ENCODE measurements at regions not wholly inside any gene's neighbourhood (a gene's known extent, or its start where the extent isn't known, plus 50 kb on each side); places are given as distances from the start of the nearest gene placed in this dataset.
"Not testable (repeated sequence)": the region's sequence is repeated elsewhere in the genome, so short reads cannot be mapped to it uniquely, and the experiment has no call there.

DNA sequence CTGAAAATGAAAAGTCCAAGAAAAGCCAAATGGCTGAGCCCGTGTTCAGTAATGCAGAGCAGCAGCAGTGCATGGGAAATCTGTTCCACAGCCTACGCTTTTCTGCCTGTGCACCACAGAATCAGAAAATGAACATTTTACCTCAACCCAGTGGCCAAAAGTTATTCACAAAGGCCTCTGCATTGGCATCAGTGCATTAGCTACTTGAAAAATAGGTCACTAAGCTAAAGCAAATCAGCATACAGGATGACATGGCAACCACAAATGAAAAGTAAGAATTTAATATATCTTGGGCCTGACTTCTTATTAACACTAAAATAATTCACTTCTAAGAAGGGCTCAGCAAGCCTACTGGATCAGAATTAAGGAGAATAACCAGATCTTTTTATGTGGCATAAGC, 1145.3 kb upstream of the CHAC2 start:
- Mint-ChIP-seq H3K9me3 (peaks cover 7% of the 10 kb centered on the region), H3K4me1 (ENCODE audit: low read depth in 2 of 2) (no peaks in the 10 kb centered on the region), H3K36me3 (no peaks in the 10 kb centered on the region)

DNA sequence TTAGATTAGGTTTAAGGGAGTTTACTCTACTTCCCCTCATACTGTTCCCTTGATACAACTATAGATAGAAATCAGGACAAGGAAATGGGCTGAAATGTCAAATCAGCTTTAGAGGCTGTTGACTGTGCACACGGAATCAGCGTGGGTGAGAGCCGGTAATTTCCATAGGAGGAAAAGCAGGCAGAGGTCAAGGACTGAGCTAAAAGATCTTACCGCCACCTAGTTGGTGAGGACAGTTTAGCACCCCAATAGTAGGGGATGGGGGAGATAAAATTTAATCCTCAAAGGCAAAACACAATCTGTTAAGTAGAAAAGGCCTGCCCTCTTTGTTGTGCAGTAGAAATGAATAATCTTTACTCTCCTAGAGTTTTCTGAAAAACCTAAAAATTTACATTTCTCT, 1154.5 kb upstream of the CHAC2 start:
- no peaks in the 10 kb centered on the region for H3K4me1 Mint-ChIP-seq (ENCODE audit: low read depth in 2 of 2)
- H3K27ac Mint-ChIP-seq, result no peak overlapping the region
- H3K27me3 Mint-ChIP-seq, result no peaks in the 10 kb centered on the region
- no peak for DNase-seq (ENCODE audit: low spot score)
- peaks cover 6% of the 10 kb centered on the region for H3K9me3 Mint-ChIP-seq
- no peaks in the 10 kb centered on the region for H3K36me3 Mint-ChIP-seq
- H3K4me3 Mint-ChIP-seq, result no peak overlapping the region
- ATAC-seq, result no peak

More for the DNA sequence above, 1145.3 kb upstream of the CHAC2 start:
- DNase-seq (ENCODE audit: low spot score) (no peak), ATAC-seq (no peak)
- H3K4me3 Mint-ChIP-seq, result no peak overlapping the region
- H3K27ac Mint-ChIP-seq, result no peak overlapping the region
- H3K27me3 Mint-ChIP-seq, result no peaks in the 10 kb centered on the region

DNA sequence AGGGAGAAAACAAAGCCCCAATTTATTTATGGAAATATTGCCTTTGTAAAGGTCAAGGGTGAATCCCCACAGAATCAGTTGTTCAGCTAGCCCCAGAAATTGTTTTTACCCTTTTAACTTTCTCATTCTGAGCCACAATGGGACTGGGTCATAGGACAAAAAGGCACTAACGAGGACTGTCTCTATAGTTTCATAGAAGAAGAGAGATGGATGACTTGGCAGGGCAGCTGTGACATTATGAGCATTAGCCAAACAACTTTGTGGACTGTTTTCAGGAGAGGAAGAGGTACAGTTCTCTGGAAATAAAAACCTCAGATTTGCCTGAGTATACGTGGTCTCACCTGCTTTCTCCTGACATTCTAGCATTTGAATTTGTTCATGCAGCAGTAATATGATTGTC, 1155.8 kb upstream of the CHAC2 start:
- ATAC-seq (no peak), DNase-seq (ENCODE audit: low spot score) (no peak)
- Mint-ChIP-seq H3K4me3 (no peak overlapping the region), H3K4me1 (ENCODE audit: low read depth in 2 of 2) (no peaks in the 10 kb centered on the region), H3K9me3 (no peaks in the 10 kb centered on the region), H3K36me3 (no peaks in the 10 kb centered on the region), H3K27me3 (no peaks in the 10 kb centered on the region), H3K27ac (no peak overlapping the region)

DNA sequence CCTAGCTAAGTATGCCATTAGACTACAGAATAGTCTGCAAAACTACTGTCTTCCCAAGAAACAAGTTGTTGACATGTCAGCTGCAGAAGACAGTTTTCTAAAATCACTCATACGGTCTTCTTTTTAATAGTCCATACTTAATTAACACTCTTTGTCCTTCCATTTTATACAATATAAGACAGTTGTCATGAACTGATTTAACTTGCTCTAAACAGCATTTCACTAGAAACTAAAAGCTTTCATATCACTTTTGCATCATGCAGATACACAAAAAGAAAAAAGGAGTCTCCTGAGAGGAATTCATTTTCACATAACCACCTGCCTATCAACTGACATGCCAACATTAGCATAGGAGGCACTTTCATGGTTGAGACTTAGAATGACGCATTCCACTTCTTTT, 1159.6 kb upstream of the CHAC2 start:
- Mint-ChIP-seq H3K36me3 (no peaks in the 10 kb centered on the region), H3K27ac (no peak overlapping the region), H3K9me3 (peaks cover 3% of the 10 kb centered on the region), H3K4me3 (no peak overlapping the region), H3K4me1 (ENCODE audit: low read depth in 2 of 2) (no peaks in the 10 kb centered on the region), H3K27me3 (no peaks in the 10 kb centered on the region)
- no peak for ATAC-seq
- DNase-seq (ENCODE audit: low spot score), result no peak

DNA sequence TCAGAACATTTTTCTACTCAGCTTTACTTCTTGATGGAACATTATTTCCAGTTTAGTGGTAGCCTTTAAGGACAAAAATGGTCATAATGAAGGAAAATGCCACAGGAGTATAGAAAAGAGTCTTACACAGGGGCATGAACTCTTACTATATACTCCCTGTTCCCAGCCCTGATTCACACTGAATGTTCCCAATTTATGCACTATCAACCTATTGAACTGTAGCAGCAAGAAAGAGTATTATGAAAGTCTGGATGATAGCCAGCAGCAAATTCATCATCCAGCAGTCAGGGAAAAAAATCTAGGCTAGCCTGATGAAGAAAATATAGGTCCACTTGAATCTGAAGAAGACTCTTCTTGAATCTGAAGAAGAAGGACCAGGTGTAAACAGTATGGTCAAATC, 1170.3 kb upstream of the CHAC2 start:
- no peak for ATAC-seq
- no peak for DNase-seq (ENCODE audit: low spot score)
- Mint-ChIP-seq H3K4me1 (ENCODE audit: low read depth in 2 of 2) (no peaks in the 10 kb centered on the region), H3K4me3 (no peak overlapping the region), H3K27me3 (no peaks in the 10 kb centered on the region), H3K36me3 (no peaks in the 10 kb centered on the region), H3K9me3 (peaks cover 3% of the 10 kb centered on the region), H3K27ac (no peak overlapping the region)

DNA sequence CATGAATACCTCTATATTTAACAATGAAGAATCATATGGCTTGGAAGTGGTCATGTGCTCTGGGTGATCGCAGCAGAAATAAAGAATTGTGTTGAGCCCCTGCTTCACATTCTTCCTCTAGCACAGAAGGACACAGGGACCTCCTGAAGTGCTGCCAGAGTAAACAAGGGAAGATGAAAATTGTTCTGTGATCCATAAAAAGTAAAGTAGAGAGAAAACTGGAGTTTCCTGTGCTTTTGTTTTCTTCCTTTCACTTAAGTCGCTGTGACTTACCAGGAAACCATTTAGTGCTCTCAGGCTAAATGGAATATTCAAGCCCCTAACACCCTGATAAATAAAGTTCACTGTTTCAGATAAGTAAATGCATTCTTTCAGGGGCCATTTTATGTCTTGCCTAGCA, 1173.6 kb upstream of the CHAC2 start:
- Mint-ChIP-seq H3K4me1 (ENCODE audit: low read depth in 2 of 2) (no peaks in the 10 kb centered on the region), H3K36me3 (peaks cover 13% of the 10 kb centered on the region), H3K9me3 (peaks cover 8% of the 10 kb centered on the region), H3K27me3 (no peaks in the 10 kb centered on the region), H3K27ac (no peak overlapping the region), H3K4me3 (no peak overlapping the region)
- no peak for DNase-seq (ENCODE audit: low spot score)
- no peak for ATAC-seq

DNA sequence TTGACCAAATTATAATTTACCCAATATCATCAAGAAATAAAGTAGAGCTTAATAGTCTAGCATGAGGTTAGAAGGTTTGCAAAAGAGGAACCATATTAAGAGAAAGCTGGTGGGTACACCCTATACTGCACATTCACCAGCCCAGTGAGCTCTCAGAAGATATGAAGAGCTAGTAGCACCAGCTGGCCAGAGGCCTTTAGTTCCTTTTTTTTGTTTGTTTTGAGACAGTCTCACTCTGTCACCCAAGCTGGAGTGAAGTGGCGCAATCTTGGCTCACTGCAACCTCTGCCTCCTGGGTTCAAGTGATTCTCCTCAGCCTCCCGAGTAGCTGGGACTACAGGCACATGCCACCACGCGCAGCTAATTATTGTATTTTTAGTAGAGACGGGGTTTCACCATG, 1183.5 kb upstream of the CHAC2 start:
- ATAC-seq; H3K27ac Mint-ChIP-seq; H3K27me3 Mint-ChIP-seq; H3K4me1 Mint-ChIP-seq (ENCODE audit: low read depth in 2 of 2); DNase-seq (ENCODE audit: low spot score); H3K4me3 Mint-ChIP-seq; H3K36me3 Mint-ChIP-seq: not testable (repeated sequence)
- peaks cover 18% of the 10 kb centered on the region for H3K9me3 Mint-ChIP-seq

DNA sequence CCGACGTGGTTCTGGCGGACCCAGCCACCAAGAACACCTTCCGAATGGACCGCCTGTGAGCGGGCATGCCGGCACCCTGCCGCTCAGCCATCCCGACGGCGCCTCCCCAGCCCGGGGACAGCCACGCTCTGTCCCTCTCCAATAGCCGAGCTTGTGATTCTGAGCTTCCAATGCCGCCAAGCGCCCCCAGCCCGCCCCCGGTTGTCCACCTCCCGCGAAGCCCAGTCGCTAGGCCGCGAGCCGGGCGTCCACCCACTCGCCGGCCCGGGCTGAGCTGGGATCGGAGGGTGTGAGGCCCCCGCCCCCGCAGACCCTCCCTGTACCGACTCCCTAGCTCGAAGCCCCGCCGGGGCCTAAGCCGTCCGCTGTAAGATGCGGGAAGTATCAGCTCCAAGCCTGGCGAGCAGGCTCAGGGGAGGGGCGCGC, 1195.1 kb upstream of the CHAC2 start:
- Mint-ChIP-seq H3K27ac (no peak overlapping the region), H3K27me3 (no peaks in the 10 kb centered on the region), H3K9me3 (peaks cover 27% of the 10 kb centered on the region)

DNA sequence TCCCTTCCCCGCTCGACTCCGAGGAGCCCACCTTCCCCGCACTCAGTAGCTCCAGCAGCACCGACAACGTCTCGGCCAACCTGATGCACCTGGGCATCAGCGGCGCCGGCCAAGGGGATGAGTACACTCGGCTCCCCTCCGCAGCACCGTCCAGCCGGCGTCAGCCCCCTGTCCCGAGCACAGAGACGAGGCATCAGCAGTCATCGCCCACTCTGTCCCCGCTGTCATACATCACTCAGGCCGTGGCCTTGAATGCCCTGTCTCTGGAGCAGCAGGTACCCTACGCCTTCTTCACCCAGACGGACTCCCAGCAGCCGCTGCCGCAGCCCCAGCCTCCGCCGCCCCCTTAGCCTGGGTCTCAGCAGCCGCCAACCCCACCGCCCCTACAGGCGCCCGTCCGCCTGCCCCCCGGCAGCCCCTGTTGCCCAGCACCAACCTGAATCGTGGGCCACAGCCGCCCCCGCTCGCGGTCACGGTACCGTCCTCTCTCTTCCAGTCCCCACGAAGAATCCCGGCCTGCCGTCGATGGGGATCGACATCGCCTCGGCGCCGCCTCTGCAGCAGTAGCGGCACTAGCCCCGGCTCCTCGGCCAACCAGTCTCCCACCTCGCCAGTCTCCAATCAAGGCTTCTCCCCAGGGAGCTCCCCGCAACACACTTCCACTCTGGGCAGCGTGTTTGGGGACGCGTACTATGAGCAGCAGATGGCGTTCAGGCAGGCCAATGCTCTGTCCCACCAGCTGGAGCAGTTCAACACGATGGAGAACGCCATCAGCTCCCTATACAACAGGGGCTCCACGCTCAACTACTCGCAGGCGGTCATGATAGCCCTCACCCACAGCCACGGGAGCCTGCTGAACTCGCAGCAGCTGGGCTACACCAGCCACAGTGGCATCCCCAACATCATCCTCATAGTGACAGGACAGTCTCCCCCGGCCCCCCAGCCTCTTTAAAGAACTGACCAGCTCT, 1195.9 kb upstream of the CHAC2 start:
- ATAC-seq (peak; percentile 17 to 56), DNase-seq (ENCODE audit: low spot score) (no peak)
- Mint-ChIP-seq H3K4me3 (no peak overlapping the region), H3K36me3 (peaks cover 22% of the 10 kb centered on the region), H3K27ac (no peak overlapping the region), H3K27me3 (no peaks in the 10 kb centered on the region), H3K4me1 (ENCODE audit: low read depth in 2 of 2) (no peaks in the 10 kb centered on the region), H3K9me3 (peaks cover 27% of the 10 kb centered on the region)

More for the DNA sequence above, 1195.1 kb upstream of the CHAC2 start:
- H3K36me3 Mint-ChIP-seq, result peaks cover 22% of the 10 kb centered on the region
- DNase-seq (ENCODE audit: low spot score) (no peak), ATAC-seq (no peak)
- no peak overlapping the region for H3K4me3 Mint-ChIP-seq
- no peaks in the 10 kb centered on the region for H3K4me1 Mint-ChIP-seq (ENCODE audit: low read depth in 2 of 2)

DNA sequence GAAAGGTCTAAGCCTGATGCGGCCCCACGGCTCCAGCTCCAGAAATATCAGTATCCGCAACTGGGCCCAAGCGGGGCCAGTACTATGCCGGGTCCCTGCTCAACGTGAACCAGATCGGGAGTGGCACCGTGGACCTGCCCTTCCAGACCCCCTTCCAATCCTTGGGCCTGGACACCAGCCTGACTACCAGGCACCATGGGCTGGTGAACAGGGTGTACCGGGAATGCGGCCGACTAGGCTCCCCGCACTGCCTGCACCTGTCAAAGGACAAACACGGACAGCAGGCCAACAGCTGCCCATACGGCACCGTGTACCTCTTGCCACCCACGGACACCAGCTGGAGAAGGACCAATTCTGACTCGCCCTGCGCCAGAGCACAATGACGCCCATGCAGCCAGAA, 1196.9 kb upstream of the CHAC2 start:
- Mint-ChIP-seq H3K27me3 (no peaks in the 10 kb centered on the region), H3K4me3 (no peak overlapping the region), H3K9me3 (peaks cover 34% of the 10 kb centered on the region), H3K36me3 (peaks cover 22% of the 10 kb centered on the region), H3K4me1 (ENCODE audit: low read depth in 2 of 2) (no peaks in the 10 kb centered on the region), H3K27ac (no peak overlapping the region)
- no peak for DNase-seq (ENCODE audit: low spot score)
- ATAC-seq, result no peak

DNA sequence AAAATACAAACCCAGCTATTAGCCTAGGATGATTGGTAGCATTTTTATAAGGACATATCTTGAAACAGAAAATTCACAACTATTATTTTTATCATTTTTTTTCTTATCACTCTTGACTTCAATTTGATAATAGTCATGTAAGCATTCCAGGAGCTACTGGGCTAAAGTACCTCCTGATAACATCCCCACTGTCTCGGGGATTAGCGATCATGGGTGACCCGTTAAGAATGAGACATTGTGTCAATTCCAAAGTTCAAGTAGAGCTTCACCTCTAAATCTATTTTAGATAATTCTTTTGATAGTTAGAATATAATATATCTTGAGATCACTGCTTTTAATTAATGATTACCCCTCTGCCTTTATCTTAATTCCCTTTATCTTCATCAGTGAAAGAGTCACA, 1204.5 kb upstream of the CHAC2 start:
- Mint-ChIP-seq H3K9me3 (peaks cover 18% of the 10 kb centered on the region), H3K27me3 (no peaks in the 10 kb centered on the region), H3K4me3 (no peak overlapping the region), H3K27ac (no peak overlapping the region), H3K4me1 (ENCODE audit: low read depth in 2 of 2) (no peaks in the 10 kb centered on the region), H3K36me3 (no peaks in the 10 kb centered on the region)
- no peak for DNase-seq (ENCODE audit: low spot score)
- ATAC-seq, result no peak

DNA sequence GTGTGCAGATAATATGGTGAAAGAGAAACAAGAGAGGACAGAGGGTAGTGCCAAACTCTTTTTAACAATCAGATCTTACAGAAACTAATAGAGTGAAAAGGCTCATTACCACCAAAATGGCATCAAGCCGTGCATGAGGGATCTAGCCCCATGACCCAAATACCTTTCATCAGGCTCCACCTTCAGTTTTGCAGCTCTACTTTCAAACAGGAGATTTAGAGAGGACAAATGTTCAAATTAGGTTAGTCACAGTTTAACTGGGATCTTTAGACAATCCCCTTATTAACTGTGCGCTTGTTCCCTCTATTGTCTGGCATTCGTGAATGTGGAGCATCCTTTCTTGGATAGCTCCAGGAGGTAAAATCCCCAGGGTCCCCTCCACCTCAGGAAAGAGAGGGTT, 1209.3 kb upstream of the CHAC2 start:
- Mint-ChIP-seq H3K4me1 (ENCODE audit: low read depth in 2 of 2) (no peaks in the 10 kb centered on the region), H3K27me3 (no peaks in the 10 kb centered on the region), H3K9me3 (peaks cover 7% of the 10 kb centered on the region), H3K36me3 (no peaks in the 10 kb centered on the region), H3K27ac (no peak overlapping the region), H3K4me3 (no peak overlapping the region)
- DNase-seq (ENCODE audit: low spot score) (no peak), ATAC-seq (no peak)

DNA sequence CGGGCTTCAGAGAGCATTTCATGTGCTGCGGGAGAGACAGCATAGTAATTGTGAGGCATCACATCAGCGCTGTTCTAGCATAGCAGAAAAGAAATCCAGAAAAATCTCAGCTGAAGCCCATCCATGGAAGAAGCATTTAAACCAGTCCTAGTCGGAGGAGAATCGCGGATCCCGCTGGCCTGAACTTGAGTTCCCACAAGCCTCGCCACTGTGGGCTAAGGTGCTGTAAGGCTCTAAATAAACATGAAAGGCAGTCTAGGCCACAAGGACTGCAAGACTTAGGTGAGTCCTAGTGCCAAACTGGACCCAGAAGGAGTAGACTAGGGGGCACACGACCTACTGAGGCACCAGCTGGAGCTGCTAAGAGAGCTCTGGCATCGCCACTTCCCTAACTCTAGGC, 1225.3 kb upstream of the CHAC2 start:
- H3K4me3 Mint-ChIP-seq, result no peak overlapping the region
- H3K27ac Mint-ChIP-seq, result no peak overlapping the region
- H3K4me1 Mint-ChIP-seq (ENCODE audit: low read depth in 2 of 2), result no peaks in the 10 kb centered on the region
- DNase-seq (ENCODE audit: low spot score) (no peak), ATAC-seq (no peak)
- H3K36me3 Mint-ChIP-seq, result peaks cover 11% of the 10 kb centered on the region
- peaks cover 18% of the 10 kb centered on the region for H3K9me3 Mint-ChIP-seq
- H3K27me3 Mint-ChIP-seq, result no peaks in the 10 kb centered on the region

DNA sequence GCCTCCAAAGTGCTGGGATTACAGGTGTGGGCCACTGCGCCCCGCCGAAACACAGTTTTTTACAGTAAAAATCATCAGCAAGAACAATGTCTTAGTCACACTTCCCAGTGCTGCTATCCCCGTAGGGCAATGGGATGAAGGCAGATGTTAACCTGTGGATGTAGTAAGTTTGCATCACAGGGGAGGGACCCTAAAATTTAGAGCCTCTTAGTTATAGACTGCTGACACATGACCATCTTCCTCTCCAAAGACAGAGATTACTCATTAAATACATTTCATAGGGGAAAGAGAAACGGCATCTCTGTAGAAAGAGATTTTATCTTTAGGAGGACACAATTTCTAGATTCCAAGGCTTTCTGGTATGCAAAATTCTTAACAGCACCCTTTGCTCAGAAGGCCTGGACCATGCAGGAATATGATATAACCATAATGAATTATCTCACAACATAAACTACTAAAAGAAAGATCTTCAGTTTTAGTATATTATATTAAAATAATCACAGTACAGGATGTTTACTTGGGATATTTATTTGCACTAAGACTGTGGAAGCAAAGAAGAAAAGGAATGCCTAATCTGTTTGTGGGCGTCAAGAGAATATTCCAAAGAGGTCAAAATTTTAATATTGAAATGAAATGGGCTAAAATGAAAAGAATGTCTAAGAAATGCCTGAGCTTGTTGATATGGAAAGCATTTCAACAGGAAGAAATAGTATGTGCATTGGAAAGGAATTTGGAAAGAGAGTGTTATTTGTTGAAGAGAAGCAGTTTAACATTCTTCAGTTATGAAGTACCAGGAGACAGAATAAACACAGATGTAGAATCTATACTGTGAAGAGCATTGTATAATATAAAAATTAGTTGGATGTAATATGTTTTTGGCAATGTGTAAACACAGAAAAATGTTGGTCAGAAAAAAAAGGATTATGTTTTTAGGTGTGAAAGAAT, 1228.3 kb upstream of the CHAC2 start:
- no peaks in the 10 kb centered on the region for H3K27me3 Mint-ChIP-seq
- no peak for ATAC-seq
- H3K27ac Mint-ChIP-seq, result no peak overlapping the region
- peaks cover 10% of the 10 kb centered on the region for H3K9me3 Mint-ChIP-seq
- no peaks in the 10 kb centered on the region for H3K4me1 Mint-ChIP-seq (ENCODE audit: low read depth in 2 of 2)
- peaks cover 8% of the 10 kb centered on the region for H3K36me3 Mint-ChIP-seq
- no peak overlapping the region for H3K4me3 Mint-ChIP-seq
- DNase-seq (ENCODE audit: low spot score), result no peak

All from natural killer cell treated with Interleukin-12 subunit alpha and Interleukin-12 subunit beta and Interleukin-15 and Interleukin-18, amount 100 ng/mL, for 72 hours (primary cell).